ENCODE measurements at regions not wholly inside any gene's neighbourhood (a gene's known extent, or its start where the extent isn't known, plus 50 kb on each side); places are given as distances from the start of the nearest gene placed in this dataset.

GRCh38 chr12:61810486-61810885, 449.7 kb upstream of the USP15 start:
- Histone ChIP-seq H3K9me3 (replicated peaks) (no peaks in the 10 kb centered on the region), H3K27me3 (no peaks in the 10 kb centered on the region), H3K4me1 (no peaks in the 10 kb centered on the region), H3K4me3 (peak overlapping the region; percentile 23; the same call in 1 of the 2 replicates), H3K27ac (no peak overlapping the region), H3K36me3 (no peaks in the 10 kb centered on the region)
- peak in 1 of 2 experiments; percentile 15 for DNase-seq

- Histone ChIP-seq H3K27me3 (no peaks in the 10 kb centered on the region), H3K4me3 (no peak overlapping the region), H3K4me1 (no peaks in the 10 kb centered on the region), H3K9me3 (replicated peaks) (no peaks in the 10 kb centered on the region), H3K36me3 (no peaks in the 10 kb centered on the region), H3K27ac (no peak overlapping the region)
- DNase-seq, result no peak
Observed at GRCh38 chr12:61821381-61821780, 438.8 kb upstream of the USP15 start.

GRCh38 chr12:61823102-61823501, 437.1 kb upstream of the USP15 start:
- no peak overlapping the region for H3K4me3 ChIP-seq
- no peaks in the 10 kb centered on the region for H3K4me1 ChIP-seq
- H3K36me3 ChIP-seq, result no peaks in the 10 kb centered on the region
- H3K9me3 ChIP-seq (replicated peaks), result no peaks in the 10 kb centered on the region
- DNase-seq, result no peak
- no peak overlapping the region for H3K27ac ChIP-seq
- H3K27me3 ChIP-seq, result no peaks in the 10 kb centered on the region

GRCh38 chr12:61846765-61847164, 413.4 kb upstream of the USP15 start:
- no peak overlapping the region for H3K4me3 ChIP-seq
- DNase-seq, result no peak
- no peaks in the 10 kb centered on the region for H3K36me3 ChIP-seq
- no peaks in the 10 kb centered on the region for H3K4me1 ChIP-seq
- H3K9me3 ChIP-seq (replicated peaks), result no peaks in the 10 kb centered on the region
- no peak overlapping the region for H3K27ac ChIP-seq
- no peaks in the 10 kb centered on the region for H3K27me3 ChIP-seq

GRCh38 chr12:61848893-61849292, 411.3 kb upstream of the USP15 start:
- Histone ChIP-seq H3K4me1 (no peaks in the 10 kb centered on the region), H3K4me3 (no peak overlapping the region), H3K27ac (no peak overlapping the region), H3K27me3 (no peaks in the 10 kb centered on the region), H3K36me3 (no peaks in the 10 kb centered on the region), H3K9me3 (replicated peaks) (no peaks in the 10 kb centered on the region)
- DNase-seq, result peak in 1 of 2 experiments; percentile 2

GRCh38 chr12:61853945-61854344, 406.3 kb upstream of the USP15 start:
- no peaks in the 10 kb centered on the region for H3K9me3 ChIP-seq (replicated peaks)
- H3K36me3 ChIP-seq, result no peaks in the 10 kb centered on the region
- H3K4me3 ChIP-seq, result no peak overlapping the region
- DNase-seq, result no peak
- no peaks in the 10 kb centered on the region for H3K4me1 ChIP-seq
- no peak overlapping the region for H3K27ac ChIP-seq
- no peaks in the 10 kb centered on the region for H3K27me3 ChIP-seq

GRCh38 chr12:61854902-61855301, 405.3 kb upstream of the USP15 start:
- no peak for DNase-seq
- H3K27ac ChIP-seq, result no peak overlapping the region
- H3K4me3 ChIP-seq, result no peak overlapping the region
- H3K36me3 ChIP-seq, result no peaks in the 10 kb centered on the region
- H3K9me3 ChIP-seq (replicated peaks), result no peaks in the 10 kb centered on the region
- H3K4me1 ChIP-seq, result no peaks in the 10 kb centered on the region
- H3K27me3 ChIP-seq, result no peaks in the 10 kb centered on the region

GRCh38 chr12:61857968-61858367, 402.2 kb upstream of the USP15 start:
- Histone ChIP-seq H3K9me3 (replicated peaks) (no peaks in the 10 kb centered on the region), H3K4me3 (no peak overlapping the region), H3K4me1 (no peaks in the 10 kb centered on the region), H3K36me3 (no peaks in the 10 kb centered on the region), H3K27me3 (no peaks in the 10 kb centered on the region), H3K27ac (no peak overlapping the region)
- DNase-seq, result no peak

GRCh38 chr12:61860451-61860850, 399.8 kb upstream of the USP15 start:
- Histone ChIP-seq H3K27me3 (no peaks in the 10 kb centered on the region), H3K27ac (no peak overlapping the region)
- DNase-seq, result no peak

GRCh38 chr12:61862986-61863385, 397.2 kb upstream of the USP15 start:
- H3K36me3 ChIP-seq, result no peaks in the 10 kb centered on the region
- H3K9me3 ChIP-seq (replicated peaks), result no peaks in the 10 kb centered on the region
- H3K27me3 ChIP-seq, result no peaks in the 10 kb centered on the region
- H3K4me3 ChIP-seq, result no peak overlapping the region
- no peak overlapping the region for H3K27ac ChIP-seq
- DNase-seq, result peak in 1 of 2 experiments; percentile 8
- H3K4me1 ChIP-seq, result no peaks in the 10 kb centered on the region

More at GRCh38 chr12:61860451-61860850, 399.8 kb upstream of the USP15 start:
- no peaks in the 10 kb centered on the region for H3K4me1 ChIP-seq
- H3K9me3 ChIP-seq (replicated peaks), result no peaks in the 10 kb centered on the region
- no peaks in the 10 kb centered on the region for H3K36me3 ChIP-seq
- no peak overlapping the region for H3K4me3 ChIP-seq

GRCh38 chr12:61863811-61864210, 396.4 kb upstream of the USP15 start:
- Histone ChIP-seq H3K36me3 (no peaks in the 10 kb centered on the region), H3K27ac (no peak overlapping the region), H3K9me3 (replicated peaks) (no peaks in the 10 kb centered on the region), H3K4me3 (no peak overlapping the region), H3K4me1 (no peaks in the 10 kb centered on the region), H3K27me3 (no peaks in the 10 kb centered on the region)
- DNase-seq, result no peak

GRCh38 chr12:61869796-61870195, 390.4 kb upstream of the USP15 start:
- Histone ChIP-seq H3K27ac (no peak overlapping the region), H3K36me3 (no peaks in the 10 kb centered on the region), H3K4me1 (no peaks in the 10 kb centered on the region), H3K27me3 (no peaks in the 10 kb centered on the region), H3K9me3 (replicated peaks) (no peaks in the 10 kb centered on the region), H3K4me3 (no peak overlapping the region)
- no peak for DNase-seq

- H3K27me3 ChIP-seq, result no peaks in the 10 kb centered on the region
- no peak for DNase-seq
- no peaks in the 10 kb centered on the region for H3K36me3 ChIP-seq
- H3K9me3 ChIP-seq (replicated peaks), result no peaks in the 10 kb centered on the region
- no peak overlapping the region for H3K27ac ChIP-seq
- no peak overlapping the region for H3K4me3 ChIP-seq
- no peaks in the 10 kb centered on the region for H3K4me1 ChIP-seq
Observed at GRCh38 chr12:61870658-61871484, 389.3 kb upstream of the USP15 start.

GRCh38 chr12:61871485-61871810, 388.8 kb upstream of the USP15 start:
- DNase-seq, result no peak
- H3K4me1 ChIP-seq, result no peaks in the 10 kb centered on the region
- H3K27ac ChIP-seq, result no peak overlapping the region
- H3K4me3 ChIP-seq, result no peak overlapping the region
- no peaks in the 10 kb centered on the region for H3K27me3 ChIP-seq
- H3K9me3 ChIP-seq (replicated peaks), result no peaks in the 10 kb centered on the region
- no peaks in the 10 kb centered on the region for H3K36me3 ChIP-seq

GRCh38 chr12:61879229-61879628, 381.0 kb upstream of the USP15 start:
- H3K4me1 ChIP-seq, result no peaks in the 10 kb centered on the region
- H3K27me3 ChIP-seq, result no peaks in the 10 kb centered on the region
- no peaks in the 10 kb centered on the region for H3K36me3 ChIP-seq
- DNase-seq, result no peak
- no peak overlapping the region for H3K4me3 ChIP-seq
- H3K27ac ChIP-seq, result no peak overlapping the region
- H3K9me3 ChIP-seq (replicated peaks), result no peaks in the 10 kb centered on the region

- DNase-seq, result no peak
- H3K9me3 ChIP-seq (replicated peaks), result no peaks in the 10 kb centered on the region
- H3K4me1 ChIP-seq, result no peaks in the 10 kb centered on the region
- no peak overlapping the region for H3K4me3 ChIP-seq
- H3K27ac ChIP-seq, result no peak overlapping the region
- H3K27me3 ChIP-seq, result no peaks in the 10 kb centered on the region
- H3K36me3 ChIP-seq, result no peaks in the 10 kb centered on the region
Observed at GRCh38 chr12:61880186-61880585, 380.0 kb upstream of the USP15 start.
